A549 (cell line): ENCODE measurements at regions not wholly inside any gene's neighbourhood (a gene's known extent, or its start where the extent isn't known, plus 50 kb on each side); places are given as distances from the start of the nearest gene placed in this dataset.

Experiments used
- CBX8 ChIP-seq: fragments of 200-600 bp; sonication (generic); IDR thresholded peaks from 2 replicates; pipeline ENCODE4 v1.6.1; 2016
- CTCF ChIP-seq: fragments of >200 bp; sonication (Bioruptor Twin); formaldehyde crosslinking; IDR thresholded peaks from 3 replicates; pipeline ENCODE4 v1.5.1; 2016
- ELK1 ChIP-seq: fragments of 150-350 bp; IDR thresholded peaks from 2 replicates; pipeline ENCODE4 v1.6.1; 2014; ENCODE audit warnings: low read depth, mild to moderate bottlenecking, low read length
- EP300 ChIP-seq, 2 experiments: fragments of >200 bp; sonication (Bioruptor Twin); formaldehyde crosslinking; IDR thresholded peaks; 2 replicates in 1 of 2; 3 replicates in 1 of 2; pipeline ENCODE4 v1.6.1; 2016 to 2017
- HMGXB4 ChIP-seq: fragments of 250-450 bp; sonication (Bioruptor Pico); IDR thresholded peaks from 2 replicates; pipeline ENCODE4 v1.5.0; 2021; ENCODE audit warnings: mild to moderate bottlenecking, moderate library complexity, borderline replicate concordance
- KDM5A ChIP-seq: fragments of 200-600 bp; sonication (generic); IDR thresholded peaks from 2 replicates; pipeline ENCODE4 v1.6.1; 2016; ENCODE audit warnings: antibody characterized with exemption, mild to moderate bottlenecking
- NFE2L2 ChIP-seq: fragments of 150-350 bp; conservative IDR thresholded peaks from 2 replicates; pipeline ENCODE4 v1.6.1; 2014; ENCODE audit warnings: low read length
- NPAS2 ChIP-seq: fragments of 250-450 bp; sonication (Bioruptor Pico); IDR thresholded peaks from 2 replicates; pipeline ENCODE4 v1.8.0; 2022; ENCODE audit warnings: mild to moderate bottlenecking, moderate library complexity, borderline replicate concordance
- NR3C1 ChIP-seq: fragments of >200 bp; sonication (Bioruptor Twin); formaldehyde crosslinking; IDR thresholded peaks from 3 replicates; pipeline ENCODE4 v1.6.1; 2017
- POLR2A ChIP-seq: IDR thresholded peaks from 2 replicates; pipeline ENCODE4 v1.6.1; 2012; ENCODE audit warnings: mild to moderate bottlenecking, low read length
- POLR2AphosphoS2 ChIP-seq: conservative IDR thresholded peaks from 2 replicates; pipeline ENCODE4 v1.6.1; 2012; ENCODE audit warnings: low read length, improper control_type of control experiment, inconsistent platforms
- RAD21 ChIP-seq, 2 experiments: fragments of >200 bp in 1 of 2; sonication (Bioruptor Twin) in 1 of 2; formaldehyde crosslinking in 1 of 2; IDR thresholded peaks in 1 of 2; conservative IDR thresholded peaks in 1 of 2; 2 replicates in 1 of 2; 3 replicates in 1 of 2; pipeline ENCODE4 v1.6.1; 2012 to 2018; ENCODE audit warnings: inconsistent platforms in 1 of 2
- REST ChIP-seq: fragments of 200-600 bp; sonication (generic); IDR thresholded peaks from 2 replicates; pipeline ENCODE4 v1.6.1; 2016; ENCODE audit warnings: antibody characterized with exemption, mild to moderate bottlenecking, moderate library complexity
- TP53 ChIP-seq: fragments of 250-450 bp; sonication (Bioruptor Pico); IDR thresholded peaks from 2 replicates; pipeline ENCODE4 v1.5.0; 2021; ENCODE audit warnings: mild to moderate bottlenecking, moderate library complexity

GRCh38 chr1:80075351-80075750 lies 1068.8 kb upstream of the ADGRL4 start:
- no peak for TF ChIP-seq CBX8
- TF ChIP-seq KDM5A, result no peak
- no peak for TF ChIP-seq CTCF
- TF ChIP-seq NPAS2, result no peak
- TF ChIP-seq EP300 (IDR thresholded peaks at IDR 0.05), result no peak
- no peak for TF ChIP-seq HMGXB4 (CRISPR knock-in tag)
- TF ChIP-seq ELK1, result no peak
- no peak for TF ChIP-seq NR3C1
- TF ChIP-seq NFE2L2, result no peak
- no peak for TF ChIP-seq REST
- TF ChIP-seq POLR2AphosphoS2, result no peak
- TF ChIP-seq RAD21 (conservative IDR thresholded peaks at IDR 0.05 in 1 of 2, IDR thresholded peaks at IDR 0.05 in 1 of 2), result no peak
- no peak for TF ChIP-seq TP53
- TF ChIP-seq POLR2A, result no peak
